ENCODE measurements at regions not wholly inside any gene's neighbourhood (a gene's known extent, or its start where the extent isn't known, plus 50 kb on each side); places are given as distances from the start of the nearest gene placed in this dataset.

- DNase-seq (ENCODE audit: low read depth in 2 of 2) = no peak
Observed at GRCh38 chr16:87171723-87172122, 145.5 kb downstream of the C16orf95 start.

DNA sequence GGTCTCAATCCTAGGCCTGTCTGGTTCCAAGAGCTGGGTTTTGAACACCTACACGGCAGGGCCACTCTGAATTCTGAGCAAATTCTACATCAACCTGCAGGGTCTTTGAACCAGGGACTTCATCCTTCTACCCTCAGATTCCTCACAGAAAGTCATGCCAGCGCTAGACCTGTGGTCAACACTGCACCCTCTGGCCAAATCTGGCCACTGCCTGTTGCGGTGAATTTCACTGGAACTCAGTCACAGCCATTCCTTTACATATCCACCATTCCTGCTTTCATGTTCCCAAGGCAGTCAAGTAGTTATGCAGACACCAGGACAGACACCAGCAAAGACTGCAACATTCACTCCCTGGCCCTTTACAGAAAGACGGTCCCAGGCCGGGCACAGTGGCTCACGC, 144.6 kb downstream of the C16orf95 start:
- no peak for DNase-seq (ENCODE audit: low read depth in 2 of 2)

DNA sequence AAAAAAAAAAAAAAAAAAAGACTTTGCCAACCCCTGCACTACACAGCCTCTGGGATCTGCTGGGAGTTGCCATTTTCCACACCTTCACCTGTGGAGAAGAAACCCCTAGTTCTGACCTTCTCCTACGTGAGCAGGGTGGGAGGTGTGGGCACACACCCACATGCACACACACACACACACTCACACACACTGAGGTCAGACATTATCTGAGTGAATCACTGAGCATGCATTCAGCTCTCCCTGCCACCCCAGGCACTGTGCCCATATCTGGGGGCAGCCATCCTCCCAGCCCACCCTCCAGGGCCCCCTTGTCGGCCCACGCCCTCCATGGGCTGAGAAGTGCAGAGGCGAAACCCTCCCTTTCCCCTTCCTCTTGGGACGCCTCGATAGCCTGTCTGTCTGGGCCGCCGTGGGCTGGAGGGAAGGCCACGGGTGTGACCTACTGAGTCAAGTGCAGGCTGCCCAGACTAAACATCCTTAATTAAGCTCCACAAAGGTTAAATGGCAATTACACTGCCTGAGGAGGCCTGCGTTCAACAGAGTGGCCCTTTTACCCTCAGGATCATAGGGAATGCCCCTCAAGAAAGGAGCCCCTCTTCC, 143.8 kb downstream of the C16orf95 start:
- no peak for DNase-seq (ENCODE audit: low read depth in 2 of 2)

- DNase-seq (ENCODE audit: low read depth in 2 of 2) = no peak
Observed at GRCh38 chr16:87174061-87174460, 143.1 kb downstream of the C16orf95 start.

- no peak for DNase-seq (ENCODE audit: low read depth in 2 of 2)
Observed at GRCh38 chr16:87176735-87177134, 140.5 kb downstream of the C16orf95 start.

DNA sequence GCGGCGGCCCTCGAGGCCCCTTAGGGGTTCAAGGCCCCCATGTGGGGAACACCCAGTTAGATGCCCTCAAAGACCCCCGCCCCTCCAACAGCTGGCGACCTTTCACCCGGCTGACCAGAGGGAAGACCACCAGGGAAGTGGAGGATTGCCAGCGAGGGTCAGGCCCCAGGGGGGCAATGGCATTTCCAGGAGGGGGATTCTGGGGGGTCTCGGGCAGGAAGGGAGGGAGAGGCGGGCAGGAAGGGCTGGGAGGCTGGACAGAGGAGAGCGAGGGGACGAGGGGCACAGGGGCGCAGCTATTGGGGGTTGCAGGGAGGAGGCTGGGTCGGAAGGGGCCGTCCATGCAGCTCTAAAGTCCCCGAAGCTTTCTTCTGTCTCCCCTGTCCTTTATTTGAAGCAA, 139.5 kb downstream of the C16orf95 start:
- DNase-seq (ENCODE audit: low read depth in 2 of 2) = no peak

- no peak for DNase-seq (ENCODE audit: low read depth in 2 of 2)
Observed at GRCh38 chr16:87178177-87178863, 138.9 kb downstream of the C16orf95 start.

- no peak for DNase-seq (ENCODE audit: low read depth in 2 of 2)
Observed at GRCh38 chr16:87178977-87179376, 138.2 kb downstream of the C16orf95 start.

DNA sequence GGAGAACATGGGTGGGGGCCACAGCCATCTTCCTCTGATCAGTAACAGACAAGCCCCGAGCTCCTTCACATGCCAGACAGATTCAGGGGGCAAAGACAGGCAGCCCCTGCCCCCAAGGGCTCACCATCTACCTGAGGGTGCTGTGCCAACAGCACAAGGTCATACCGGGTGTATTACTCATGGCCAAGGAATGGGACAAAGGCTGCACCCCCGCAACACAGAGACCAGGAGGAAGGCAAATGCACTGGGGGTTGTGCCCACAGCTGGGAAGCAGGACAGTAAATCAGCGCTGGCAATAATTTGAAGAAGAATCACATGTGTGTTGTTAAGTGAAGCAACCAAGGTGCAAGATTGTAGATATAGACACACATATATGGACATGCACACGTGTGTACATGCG, 137.1 kb downstream of the C16orf95 start:
- DNase-seq (ENCODE audit: low read depth in 2 of 2) = no peak

DNA sequence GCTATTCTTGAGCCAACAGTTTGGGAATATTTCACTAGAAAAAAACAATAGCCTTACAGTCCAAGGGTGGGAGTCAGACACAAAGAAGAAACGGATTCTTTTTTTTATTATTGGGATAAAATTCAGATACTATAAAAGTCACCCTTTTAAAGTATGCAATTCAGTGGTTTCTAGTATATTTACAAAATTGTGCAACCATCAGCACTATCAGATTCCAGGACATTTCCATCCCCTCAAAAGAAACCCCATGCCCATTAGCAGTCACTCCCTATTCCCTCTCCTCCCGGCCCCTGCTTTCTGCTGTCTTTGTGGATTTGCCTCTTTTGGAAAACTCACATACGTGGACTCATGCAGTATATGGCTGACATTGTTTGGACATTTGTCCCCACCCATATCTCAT, 134.4 kb downstream of the C16orf95 start:
- DNase-seq (ENCODE audit: low read depth in 2 of 2) = no peak

- DNase-seq (ENCODE audit: low read depth in 2 of 2) = no peak
Observed at GRCh38 chr16:87183647-87184046, 133.5 kb downstream of the C16orf95 start.

- DNase-seq (ENCODE audit: low read depth in 2 of 2) = no peak
Observed at GRCh38 chr16:87185308-87185707, 131.9 kb downstream of the C16orf95 start.

- no peak for DNase-seq (ENCODE audit: low read depth in 2 of 2)
Observed at GRCh38 chr16:87185983-87186382, 131.2 kb downstream of the C16orf95 start.

DNA sequence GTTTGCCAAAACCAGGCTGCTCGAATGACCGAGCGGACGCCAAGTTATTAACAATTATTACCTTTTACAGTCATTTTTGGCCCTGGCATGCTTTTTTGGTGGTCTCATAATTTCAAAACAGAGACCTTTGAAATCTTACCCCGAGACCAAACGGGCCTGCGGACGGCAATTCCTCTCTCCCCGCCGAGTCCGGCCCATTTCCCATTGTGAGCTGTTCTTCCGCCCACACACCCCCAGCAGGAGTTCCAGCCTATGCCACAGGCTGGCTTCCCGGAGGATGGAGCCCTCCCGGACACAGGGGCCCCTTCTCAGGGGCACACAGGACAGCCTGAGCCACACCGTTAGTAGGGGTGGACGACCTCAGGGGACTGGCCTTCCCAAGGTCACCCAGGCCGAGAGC, 130.7 kb downstream of the C16orf95 start:
- no peak for DNase-seq (ENCODE audit: low read depth in 2 of 2)

- DNase-seq (ENCODE audit: low read depth in 2 of 2) = no peak
Observed at GRCh38 chr16:87186876-87187533, 130.2 kb downstream of the C16orf95 start.

DNA sequence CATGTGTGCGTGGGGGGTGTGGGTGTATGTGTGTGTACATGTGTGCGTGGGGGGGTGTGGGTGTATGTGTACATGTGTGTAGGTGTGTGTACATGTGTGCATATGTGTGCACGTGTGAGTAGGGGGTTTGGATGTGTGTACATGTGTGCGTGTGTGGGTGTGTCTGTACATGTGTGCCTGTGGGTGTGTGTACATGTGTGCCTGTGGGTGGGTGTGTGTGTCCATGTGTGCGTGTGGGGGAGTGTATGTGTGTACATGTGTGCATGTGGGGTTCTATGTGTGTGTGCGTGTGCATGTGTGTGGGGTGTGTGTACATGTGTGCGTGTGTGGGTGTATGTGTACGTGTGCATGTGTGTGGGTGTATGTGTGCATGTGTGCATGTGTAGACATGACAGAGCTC, 129.1 kb downstream of the C16orf95 start:
- no peak for DNase-seq (ENCODE audit: low read depth in 2 of 2)

GRCh38 chr16:87189426-87189825, 127.8 kb downstream of the C16orf95 start:
- DNase-seq (ENCODE audit: low read depth in 2 of 2) = no peak

- DNase-seq (ENCODE audit: low read depth in 2 of 2) = no peak
Observed at GRCh38 chr16:87190288-87191230, 126.6 kb downstream of the C16orf95 start.

GRCh38 chr16:87192452-87193073, 124.6 kb downstream of the C16orf95 start:
- no peak for DNase-seq (ENCODE audit: low read depth in 2 of 2)

DNA sequence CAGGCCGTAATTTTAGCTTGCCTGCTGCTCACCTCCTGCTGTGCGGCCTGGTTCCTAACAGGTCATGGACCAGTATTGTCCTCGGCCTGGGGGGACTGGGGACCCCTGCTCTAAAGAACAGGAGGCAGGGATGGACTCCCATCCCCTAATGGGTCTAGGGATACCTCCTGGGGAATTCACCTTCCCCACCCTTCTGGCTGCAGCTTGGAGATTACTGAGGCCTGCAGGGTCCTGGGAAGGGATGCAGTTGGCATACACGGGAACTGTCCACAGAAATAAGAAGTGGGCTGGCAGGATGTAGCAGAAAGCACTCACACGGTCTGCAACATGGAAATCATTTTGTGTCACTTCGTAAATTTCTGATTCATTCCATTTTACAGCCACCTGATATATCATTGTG, 123.0 kb downstream of the C16orf95 start:
- no peak for DNase-seq (ENCODE audit: low read depth in 2 of 2)

DNA sequence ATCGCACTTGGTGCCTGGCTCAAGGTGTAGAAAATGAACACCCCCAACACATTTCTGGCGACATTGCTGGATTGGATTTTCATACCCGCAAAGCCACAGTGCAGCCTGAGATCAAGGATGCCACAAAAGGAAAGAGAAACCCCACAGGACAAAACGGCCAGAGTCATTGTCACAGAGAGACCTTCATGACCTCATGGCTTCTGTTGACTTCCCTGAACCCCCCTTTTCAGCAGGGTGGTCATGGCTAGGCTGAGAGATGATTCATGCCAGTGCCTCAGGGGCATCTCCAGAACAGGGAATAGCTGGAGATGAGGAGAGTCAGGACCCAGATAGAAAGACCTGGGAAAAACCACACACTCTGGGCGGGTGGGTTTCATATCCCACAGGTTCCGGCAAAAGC, 122.0 kb downstream of the C16orf95 start:
- DNase-seq (ENCODE audit: low read depth in 2 of 2) = no peak

DNA sequence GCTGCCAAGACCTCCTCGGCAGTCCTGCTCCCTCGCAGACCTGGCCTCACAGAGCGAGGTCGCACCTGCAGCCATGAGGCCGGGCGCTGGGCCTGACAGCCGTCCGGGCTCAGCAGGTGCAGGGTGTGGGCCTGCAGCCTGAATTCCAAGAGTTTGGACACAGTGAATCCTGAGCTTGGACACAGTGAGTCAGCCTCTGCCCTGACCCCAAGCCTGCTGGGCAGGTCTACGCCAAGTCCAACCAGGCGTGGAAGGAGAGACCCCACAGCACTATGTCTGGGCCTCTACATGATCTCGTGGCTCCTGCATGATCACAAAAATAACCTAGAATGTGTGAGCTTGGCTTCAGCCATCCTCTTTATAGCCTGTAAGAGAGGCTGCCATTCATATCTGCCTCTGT, 121.0 kb downstream of the C16orf95 start:
- DNase-seq (ENCODE audit: low read depth in 2 of 2) = no peak
